IMR-90 (cell line): ENCODE measurements at regions not wholly inside any gene's neighbourhood (a gene's known extent, or its start where the extent isn't known, plus 50 kb on each side); places are given as distances from the start of the nearest gene placed in this dataset.

Experiments used
- ATAC-seq: fragments of 200-7000 bp; cut with Tn5 transposase; 2 replicates; pipeline ENCODE4 v1.9.1; 2020; ENCODE audit warnings: low read depth, mild to moderate bottlenecking, moderate library complexity
- BruUV-seq: library from RNA; stranded (reverse); fragments of 400-500 nt; replicated peaks from 2 replicates; lab custom pipeline; 2021; lab: Mats Ljungman, UMichigan
- CTCF ChIA-PET: fragments of 300-600 bp; formaldehyde crosslinking; extraction: SDS; loops from one replicate; lab custom pipeline; 2021; ENCODE audit warnings: antibody characterized with exemption; lab: Yijun Ruan, JAX
- POLR2A ChIA-PET: fragments of 300-600 bp; sonication (Branson Sonifier 250); formaldehyde crosslinking; loops from one replicate; lab custom pipeline; 2022; ENCODE audit warnings: antibody characterized with exemption; ENCODE audit not compliant: unreplicated experiment; lab: Charles Lee
- DNase-seq: peaks from one replicate; pipeline ENCODE4 v3.0.0; 2013
- H2AFZ ChIP-seq: replicated peaks from 2 replicates; pipeline ENCODE3; 2013; ENCODE audit warnings: low read length, mild to moderate bottlenecking; ENCODE audit not compliant: poor library complexity
- H2AK5ac ChIP-seq: 2 replicates; pipeline ENCODE4 v1.6.1; 2013; ENCODE audit warnings: low read depth, low read length, inconsistent platforms
- H2AK9ac ChIP-seq: replicated peaks from 2 replicates; pipeline ENCODE3; 2013; ENCODE audit warnings: mild to moderate bottlenecking, low read depth, low read length, moderate library complexity; ENCODE audit not compliant: poor library complexity
- H2BK120ac ChIP-seq: 2 replicates; pipeline ENCODE4 v1.6.1; 2013; ENCODE audit warnings: low read depth, low read length, inconsistent platforms
- H2BK15ac ChIP-seq: 3 replicates; pipeline ENCODE4 v1.6.1; 2013; ENCODE audit warnings: low read depth, low read length, inconsistent platforms
- H2BK20ac ChIP-seq: 2 replicates; pipeline ENCODE4 v1.6.1; 2013; ENCODE audit warnings: low read depth, mild to moderate bottlenecking, inconsistent platforms, low read length, moderate library complexity
- H2BK5ac ChIP-seq: 2 replicates; pipeline ENCODE4 v1.6.1; 2013; ENCODE audit warnings: mild to moderate bottlenecking, low read depth, low read length, inconsistent platforms; ENCODE audit not compliant: poor library complexity, severe bottlenecking
- H3K14ac ChIP-seq: replicated peaks from 2 replicates; pipeline ENCODE4 v1.6.1; 2013; ENCODE audit warnings: low read depth, low read length, inconsistent platforms
- H3K18ac ChIP-seq: 2 replicates; pipeline ENCODE4 v1.6.1; 2013; ENCODE audit warnings: low read depth, low read length, control low read depth
- H3K23ac ChIP-seq: 2 replicates; pipeline ENCODE4 v1.6.1; 2013; ENCODE audit warnings: low read depth, low read length, inconsistent platforms
- H3K27ac ChIP-seq: 2 replicates; pipeline ENCODE4 v1.5.1; 2013; ENCODE audit warnings: mild to moderate bottlenecking, control low read depth, low read length; ENCODE audit not compliant: insufficient read depth
- H3K27me3 ChIP-seq: 2 replicates; pipeline ENCODE4 v1.6.1; 2013; ENCODE audit warnings: low read length; ENCODE audit not compliant: control insufficient read depth, insufficient read depth
- H3K36me3 ChIP-seq: 2 replicates; pipeline ENCODE4 v1.6.1; 2013; ENCODE audit warnings: low read length, mixed read lengths; ENCODE audit not compliant: control insufficient read depth, insufficient read depth
- H3K4ac ChIP-seq: 2 replicates; pipeline ENCODE4 v1.6.1; 2013; ENCODE audit warnings: low read depth, low read length, inconsistent platforms
- H3K4me1 ChIP-seq: 2 replicates; pipeline ENCODE4 v1.6.1; 2013; ENCODE audit warnings: low read length, mixed read lengths; ENCODE audit not compliant: control insufficient read depth, insufficient read depth
- H3K4me2 ChIP-seq: 2 replicates; pipeline ENCODE4 v1.6.1; 2013; ENCODE audit warnings: low read depth, mild to moderate bottlenecking, control low read depth, low read length, moderate library complexity
- H3K4me3 ChIP-seq: 2 replicates; pipeline ENCODE4 v1.5.1; 2013; ENCODE audit warnings: low read depth, mild to moderate bottlenecking, control low read depth, low read length, moderate library complexity; ENCODE audit not compliant: insufficient read depth
- H3K56ac ChIP-seq: 2 replicates; pipeline ENCODE4 v1.6.1; 2013; ENCODE audit warnings: low read length, inconsistent platforms; ENCODE audit not compliant: insufficient read depth; ENCODE audit errors: extremely low read depth
- H3K79me1 ChIP-seq, 2 experiments: 2 replicates each; pipeline ENCODE4 v1.6.1; 2013; ENCODE audit warnings: low read length in 2 of 2, inconsistent platforms in 1 of 2, low read depth in 1 of 2
- H3K9ac ChIP-seq: 2 replicates; pipeline ENCODE4 v1.6.1; 2013; ENCODE audit warnings: low read depth, low read length, control low read depth
- H3K9me1 ChIP-seq: 2 replicates; pipeline ENCODE4 v1.6.1; 2013; ENCODE audit warnings: low read length, inconsistent platforms; ENCODE audit not compliant: insufficient read depth
- H3K9me3 ChIP-seq: 2 replicates; pipeline ENCODE4 v1.6.1; 2013; ENCODE audit warnings: low read length; ENCODE audit not compliant: control insufficient read depth, insufficient read depth
- H4K20me1 ChIP-seq: 2 replicates; pipeline ENCODE4 v1.6.1; 2013; ENCODE audit warnings: low read length, inconsistent platforms; ENCODE audit not compliant: insufficient read depth
- H4K5ac ChIP-seq: 2 replicates; pipeline ENCODE4 v1.6.1; 2013; ENCODE audit warnings: mild to moderate bottlenecking, low read depth, low read length, control low read depth
- H4K8ac ChIP-seq, 2 experiments: 2 replicates each; pipeline ENCODE4 v1.6.1; 2013; ENCODE audit warnings: low read depth in 2 of 2, low read length in 2 of 2, control low read depth in 1 of 2, inconsistent platforms in 1 of 2
- H4K91ac ChIP-seq: 2 replicates; pipeline ENCODE4 v1.6.1; 2013; ENCODE audit warnings: low read depth, low read length, inconsistent platforms; ENCODE audit not compliant: insufficient read depth
- CHD1 ChIP-seq: IDR thresholded peaks from 2 replicates; pipeline ENCODE4 v1.6.1; 2012; ENCODE audit warnings: low read depth, low read length, improper control_type of control experiment
- FOS ChIP-seq: fragments of 150-350 bp; IDR thresholded peaks from 2 replicates; pipeline ENCODE4 v1.6.1; 2016; ENCODE audit warnings: low read depth, low read length
- RAD21 ChIP-seq: IDR thresholded peaks from 2 replicates; pipeline ENCODE4 v1.6.1; 2012; ENCODE audit warnings: low read length, improper control_type of control experiment
- WGBS, 2 experiments: methylation state at CpG; one replicate each; pipeline versions ENCODE4 v1.1.5 to v1.1.7; 2013; ENCODE audit warnings: missing lambda C conversion rate in 2 of 2; ENCODE audit not compliant: insufficient read length in 1 of 2; ENCODE audit errors: extremely low coverage in 2 of 2; 5-methylcytosine and 5-hydroxymethylcytosine counted together
- dilution Hi-C: fragments of 300-500 bp; cut with HindIII; formaldehyde crosslinking; loops from one replicate; pipeline ENCODE4 v1.14.3; 2018; ENCODE audit warnings: low sequenced_read_pairs; ENCODE audit not compliant: unreplicated experiment
- in situ Hi-C: fragments of 300-500 bp; cut with MboI; formaldehyde crosslinking; loops from 3 replicates; pipeline ENCODE4 v1.14.3; 2019; ENCODE audit warnings: low sequenced_read_pairs, inconsistent platforms, mixed read lengths
- intact Hi-C: fragments of 100-400 bp; cut with micrococcal nuclease; formaldehyde crosslinking; loops from 2 replicates; pipeline ENCODE4 v1.10.0; 2022

DNA sequence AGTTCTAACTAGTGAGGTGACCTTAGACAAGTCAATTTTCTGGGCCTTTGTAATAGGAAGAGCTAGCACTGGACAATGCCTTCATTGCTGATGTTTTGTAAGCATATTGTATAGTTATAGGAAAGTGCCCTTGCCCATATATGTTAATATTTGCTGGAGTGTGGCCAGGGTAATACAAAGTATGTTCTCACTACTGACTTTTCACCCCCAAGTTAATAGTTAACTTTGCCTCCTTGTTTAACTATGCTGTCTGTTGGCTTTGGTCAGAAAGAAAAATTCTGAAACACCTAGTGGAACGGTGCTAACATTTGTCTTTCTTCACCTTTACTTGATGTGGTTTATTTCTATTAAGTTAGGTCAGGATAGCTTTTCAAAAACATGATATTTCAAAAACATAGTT is 287.4 kb upstream of the CTNNB1 start:
- Histone ChIP-seq H3K4ac (no peak overlapping the region), H4K5ac (no peak overlapping the region), H2BK120ac (no peak overlapping the region), H4K8ac (no peak overlapping the region), H3K9ac (no peak overlapping the region), H2AK5ac (no peak overlapping the region), H2AK9ac (no peak overlapping the region), H3K56ac (no peak overlapping the region), H2AFZ (no peak overlapping the region), H2BK15ac (no peak overlapping the region), H3K9me3 (peaks cover 6% of the 10 kb centered on the region; the same call in 1 of the 2 replicates), H4K91ac (no peak overlapping the region), H3K36me3 (no peaks in the 10 kb centered on the region), H3K4me3 (no peak overlapping the region), H2BK5ac (no peak overlapping the region), H3K27ac (no peak overlapping the region), H4K20me1 (no peaks in the 10 kb centered on the region), H3K4me1 (no peaks in the 10 kb centered on the region), H3K18ac (no peak overlapping the region), H3K79me1 (no peaks in the 10 kb centered on the region), H3K9me1 (no peaks in the 10 kb centered on the region), H3K27me3 (no peaks in the 10 kb centered on the region), H2BK20ac (no peak overlapping the region), H3K14ac (no peak overlapping the region), H3K4me2 (no peak overlapping the region), H3K23ac (no peak overlapping the region)
- intact Hi-C loops = no loop called here
- in situ Hi-C loops = no loop called here
- DNase-seq (no peak), ATAC-seq (no peak)
- POLR2A ChIA-PET = no interaction called here
- TF ChIP-seq CHD1 (no peak), FOS (no peak), RAD21 (no peak)
- no TSS peak for BruUV-seq
- dilution Hi-C loops = no loop called here
- CTCF ChIA-PET = no interaction called here
- WGBS, 2 experiments = no CpG with 5 or more reads among the region's 1 CpG
